ENCODE measurements at regions not wholly inside any gene's neighbourhood (a gene's known extent, or its start where the extent isn't known, plus 50 kb on each side); places are given as distances from the start of the nearest gene placed in this dataset.
"Not testable (repeated sequence)": the region's sequence is repeated elsewhere in the genome, so short reads cannot be mapped to it uniquely, and the experiment has no call there.

DNA sequence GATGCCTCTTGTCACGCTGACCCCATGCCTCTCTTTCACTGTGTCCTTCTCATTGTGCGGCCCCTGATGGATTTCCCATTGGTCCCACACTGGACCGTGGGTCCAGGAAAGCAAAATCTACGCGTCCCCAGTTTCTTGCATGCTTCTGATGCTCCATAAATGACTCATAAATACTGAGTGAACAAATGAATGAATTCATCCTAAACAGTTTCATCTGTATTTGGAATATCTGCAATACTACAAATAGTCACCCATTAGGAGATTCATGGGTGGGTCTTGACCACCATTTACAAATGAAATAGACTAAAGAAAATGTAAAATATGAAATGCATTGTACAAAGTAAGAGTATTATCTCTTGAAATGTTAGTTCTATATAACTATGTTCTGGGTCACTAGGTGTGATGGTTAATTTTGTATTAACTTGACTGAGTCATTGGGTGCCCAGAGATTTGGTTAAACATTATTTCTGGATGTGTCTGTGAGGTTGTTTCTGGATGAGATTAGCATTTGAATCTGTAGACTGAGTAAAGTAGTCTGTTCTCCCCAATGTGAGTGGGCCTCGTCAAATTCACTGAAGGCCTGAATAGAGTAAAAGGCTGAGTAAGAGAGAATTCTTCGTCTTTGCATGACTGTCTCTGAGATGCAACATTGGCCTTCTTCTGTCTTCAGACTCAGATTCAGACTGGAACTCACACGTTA lies 448.7 kb downstream of the PREX1 start:
- ChIA-PET CTCF (interaction anchor here (1.3 kb wide), 1 partner anchor 242 kb away, joined by 3 read pairs; no protein-coding TSS in a partner anchor), POLR2A (no interaction called here)
- no peaks in the 10 kb centered on the region for H3K9me3 Mint-ChIP-seq
- TF ChIP-seq, protein P1, sequence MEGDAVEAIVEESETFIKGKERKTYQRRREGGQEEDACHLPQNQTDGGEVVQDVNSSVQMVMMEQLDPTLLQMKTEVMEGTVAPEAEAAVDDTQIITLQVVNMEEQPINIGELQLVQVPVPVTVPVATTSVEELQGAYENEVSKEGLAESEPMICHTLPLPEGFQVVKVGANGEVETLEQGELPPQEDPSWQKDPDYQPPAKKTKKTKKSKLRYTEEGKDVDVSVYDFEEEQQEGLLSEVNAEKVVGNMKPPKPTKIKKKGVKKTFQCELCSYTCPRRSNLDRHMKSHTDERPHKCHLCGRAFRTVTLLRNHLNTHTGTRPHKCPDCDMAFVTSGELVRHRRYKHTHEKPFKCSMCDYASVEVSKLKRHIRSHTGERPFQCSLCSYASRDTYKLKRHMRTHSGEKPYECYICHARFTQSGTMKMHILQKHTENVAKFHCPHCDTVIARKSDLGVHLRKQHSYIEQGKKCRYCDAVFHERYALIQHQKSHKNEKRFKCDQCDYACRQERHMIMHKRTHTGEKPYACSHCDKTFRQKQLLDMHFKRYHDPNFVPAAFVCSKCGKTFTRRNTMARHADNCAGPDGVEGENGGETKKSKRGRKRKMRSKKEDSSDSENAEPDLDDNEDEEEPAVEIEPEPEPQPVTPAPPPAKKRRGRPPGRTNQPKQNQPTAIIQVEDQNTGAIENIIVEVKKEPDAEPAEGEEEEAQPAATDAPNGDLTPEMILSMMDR (IDR thresholded peaks at IDR 0.05), result no peak
- DNase-seq, result no peak
- no peak for ATAC-seq
- no peaks in the 10 kb centered on the region for H3K4me1 Mint-ChIP-seq (ENCODE audit: low read depth)
- intact Hi-C loops (cut with micrococcal nuclease), result no loop called here
- no peaks in the 10 kb centered on the region for H3K36me3 Mint-ChIP-seq (ENCODE audit: low read depth)
- no peak overlapping the region for H3K27ac Mint-ChIP-seq
- no peak overlapping the region for H3K4me3 Mint-ChIP-seq
- H3K27me3 Mint-ChIP-seq, result peaks cover 4% of the 10 kb centered on the region

DNA sequence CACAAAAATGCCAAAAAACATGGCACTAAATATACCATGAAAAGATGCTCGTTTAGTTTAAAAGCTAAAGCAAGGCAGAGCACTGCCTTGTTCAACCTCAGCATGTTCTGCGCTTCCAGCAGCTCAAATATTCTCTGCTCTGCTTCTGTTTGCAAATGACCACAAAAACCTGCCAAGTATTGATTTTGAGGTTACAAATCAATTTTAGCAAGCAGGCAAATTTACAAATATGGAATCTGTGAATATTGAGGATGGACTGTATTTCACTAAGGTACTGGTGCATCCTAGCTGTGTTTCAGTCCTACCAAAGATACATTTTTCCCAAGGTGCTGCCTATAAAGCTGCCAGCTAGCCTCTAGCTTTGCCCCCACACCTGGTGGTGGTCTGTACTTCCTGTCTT lies 449.9 kb downstream of the PREX1 start:
- CTCF ChIA-PET, result no interaction called here
- Mint-ChIP-seq H3K9me3 (no peaks in the 10 kb centered on the region), H3K27me3 (peaks cover 7% of the 10 kb centered on the region), H3K27ac (no peak overlapping the region), H3K4me1 (ENCODE audit: low read depth) (no peaks in the 10 kb centered on the region), H3K36me3 (ENCODE audit: low read depth) (no peaks in the 10 kb centered on the region), H3K4me3 (no peak overlapping the region)
- POLR2A ChIA-PET, result no interaction called here
- no peak for ATAC-seq
- DNase-seq, result no peak
- TF ChIP-seq, protein P1 (IDR thresholded peaks at IDR 0.05), result no peak
- intact Hi-C loops (cut with micrococcal nuclease), result no loop called here

DNA sequence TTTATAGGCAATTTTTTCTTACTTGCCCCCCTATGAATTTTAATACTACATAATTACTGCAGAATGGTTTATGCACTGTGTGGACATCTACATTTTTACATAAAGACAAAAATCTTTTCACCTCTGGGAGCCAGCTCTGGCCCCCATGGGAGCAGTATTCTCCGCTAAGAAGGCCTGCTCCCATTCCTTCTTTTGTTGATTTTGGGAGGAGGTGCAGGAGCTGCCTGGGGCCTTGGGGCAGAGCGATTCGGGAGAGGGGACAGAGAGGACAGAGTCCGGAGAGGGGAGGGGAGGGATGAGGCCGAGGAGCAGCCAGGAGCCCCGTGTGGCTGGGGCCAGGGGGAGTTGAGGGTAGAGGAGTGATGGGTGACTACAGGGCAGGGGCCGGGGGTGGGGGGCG lies 452.0 kb downstream of the PREX1 start:
- intact Hi-C loops (cut with micrococcal nuclease), result no loop called here
- Mint-ChIP-seq H3K27me3 (peaks cover 3% of the 10 kb centered on the region), H3K4me3 (no peak overlapping the region), H3K27ac (no peak overlapping the region), H3K9me3 (no peaks in the 10 kb centered on the region), H3K36me3 (ENCODE audit: low read depth) (no peaks in the 10 kb centered on the region), H3K4me1 (ENCODE audit: low read depth) (no peaks in the 10 kb centered on the region)
- CTCF ChIA-PET, result no interaction called here
- TF ChIP-seq, protein P1 (IDR thresholded peaks at IDR 0.05), result no peak
- DNase-seq (no peak), ATAC-seq (no peak)
- POLR2A ChIA-PET, result no interaction called here

DNA sequence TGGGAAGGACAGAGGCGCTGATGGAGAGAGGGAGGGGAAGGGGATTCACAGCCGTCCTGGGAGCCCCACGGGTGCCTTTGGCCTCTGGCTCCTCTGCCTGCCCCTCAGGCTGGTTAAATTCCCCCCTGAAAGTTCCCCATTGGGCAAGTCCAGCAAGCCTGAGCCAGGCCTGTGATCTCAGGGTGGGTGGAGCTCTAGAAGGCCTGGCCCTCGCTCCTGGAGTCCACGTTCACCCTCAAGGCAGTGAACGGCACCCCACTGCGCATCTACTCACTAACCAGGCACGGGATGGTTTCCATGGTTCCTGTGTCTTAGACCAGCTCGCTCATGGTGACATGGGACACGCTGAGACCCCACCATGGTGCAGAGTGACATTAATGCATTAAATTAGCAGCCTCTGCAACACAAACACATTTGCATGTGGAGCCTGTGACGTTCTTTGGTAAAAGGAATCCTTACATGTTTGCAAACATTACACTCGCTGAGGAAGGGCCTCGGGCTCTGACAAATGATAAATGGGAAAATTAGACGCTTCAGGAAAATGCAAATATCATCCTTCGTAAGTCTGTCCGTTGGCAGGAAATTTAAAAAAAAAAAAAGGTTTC lies 452.7 kb downstream of the PREX1 start:
- no peaks in the 10 kb centered on the region for H3K36me3 Mint-ChIP-seq (ENCODE audit: low read depth)
- H3K4me1 Mint-ChIP-seq (ENCODE audit: low read depth), result no peaks in the 10 kb centered on the region
- H3K27ac Mint-ChIP-seq, result no peak overlapping the region
- intact Hi-C loops (cut with micrococcal nuclease), result no loop called here
- DNase-seq, result no peak
- no peak overlapping the region for H3K4me3 Mint-ChIP-seq
- CTCF ChIA-PET, result interaction anchor here (0.6 kb wide), 1 partner anchor 246 kb away, joined by 3 read pairs; no protein-coding TSS in a partner anchor
- TF ChIP-seq, protein P1 (IDR thresholded peaks at IDR 0.05), result no peak
- POLR2A ChIA-PET, result no interaction called here
- ATAC-seq, result no peak
- H3K27me3 Mint-ChIP-seq, result peaks cover 5% of the 10 kb centered on the region
- no peaks in the 10 kb centered on the region for H3K9me3 Mint-ChIP-seq

DNA sequence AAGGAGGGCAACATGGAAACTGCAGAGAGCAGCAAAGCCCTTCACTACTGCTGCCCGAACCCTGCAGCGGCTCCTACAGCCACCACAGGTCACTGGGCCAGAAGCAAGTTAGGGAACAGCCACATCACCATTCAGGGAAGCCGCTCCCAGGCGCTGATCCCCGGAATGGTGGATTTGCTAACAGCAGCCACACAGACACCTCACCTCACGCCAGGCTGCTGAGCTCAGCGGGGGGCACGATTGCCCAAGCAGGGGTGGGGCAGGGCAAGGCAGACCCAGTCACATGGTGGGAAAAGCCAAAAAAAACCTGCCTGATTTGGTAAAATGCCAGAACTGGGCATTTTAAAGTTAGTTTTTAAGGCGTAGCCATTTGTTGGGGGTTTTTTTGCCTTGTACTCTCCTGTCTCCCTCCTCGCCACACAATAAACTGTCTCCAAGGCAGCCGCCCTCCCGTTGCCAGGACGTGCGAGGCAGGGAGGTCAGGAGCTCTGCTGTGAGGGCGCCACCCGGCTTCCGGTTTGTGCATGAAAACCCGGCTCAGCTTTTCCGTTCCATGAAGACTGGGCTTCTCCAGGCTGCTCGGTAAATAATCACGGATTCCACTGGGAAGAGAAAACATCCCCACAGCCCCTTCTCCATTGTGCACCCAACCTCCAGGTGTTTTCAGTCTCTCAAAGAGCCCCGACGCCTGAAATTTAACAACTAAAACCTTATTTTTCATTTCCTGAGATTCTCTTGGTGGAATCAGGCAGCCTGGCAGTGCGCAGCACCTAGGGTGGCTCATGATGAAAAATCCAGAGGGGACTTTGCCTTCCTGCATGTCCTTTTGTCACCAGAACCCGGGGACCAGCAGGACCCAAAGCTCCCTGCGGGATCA lies 453.5 kb downstream of the PREX1 start:
- H3K4me3 Mint-ChIP-seq; POLR2A ChIA-PET; H3K36me3 Mint-ChIP-seq (ENCODE audit: low read depth); ATAC-seq; intact Hi-C loops (cut with micrococcal nuclease); H3K9me3 Mint-ChIP-seq; H3K27ac Mint-ChIP-seq; H3K4me1 Mint-ChIP-seq (ENCODE audit: low read depth); H3K27me3 Mint-ChIP-seq: not testable (repeated sequence)
- peak; percentile 20 for DNase-seq
- CTCF ChIA-PET, result interaction anchor here (0.6 kb wide), 1 partner anchor 247 kb away, joined by 3 read pairs; no protein-coding TSS in a partner anchor
